GM19035 (cell line): ENCODE measurements at regions not wholly inside any gene's neighbourhood (a gene's known extent, or its start where the extent isn't known, plus 50 kb on each side); places are given as distances from the start of the nearest gene placed in this dataset.
A peak's percentile ranks its signal among the peaks of the same experiment; 100 is the strongest.
"Not testable (repeated sequence)": the region's sequence is repeated elsewhere in the genome, so short reads cannot be mapped to it uniquely, and the experiment has no call there.

Experiments used
- ATAC-seq: cut with Tn5 transposase; IDR thresholded peaks from one replicate; pipeline ENCODE4 v1.9.1; 2021; ENCODE audit not compliant: unreplicated experiment

- no peak for ATAC-seq
These were observed 72.3 kb upstream of the CD2AP start for GRCh38 chr6:47405273-47405672.

GRCh38 chr6:47407300-47408281 lies 70.0 kb upstream of the CD2AP start:
- no peak for ATAC-seq

GRCh38 chr6:47413752-47414422 lies 63.7 kb upstream of the CD2AP start:
- peak; percentile 79 for ATAC-seq

GRCh38 chr6:47414423-47415167 lies 63.0 kb upstream of the CD2AP start:
- peak; percentile 68 for ATAC-seq

GRCh38 chr6:47416396-47417345 lies 60.9 kb upstream of the CD2AP start:
- ATAC-seq: no peak

- no peak for ATAC-seq
These were observed 58.0 kb upstream of the CD2AP start for GRCh38 chr6:47419621-47420020.

- ATAC-seq: no peak
These were observed 56.9 kb upstream of the CD2AP start for GRCh38 chr6:47420394-47421371.

GRCh38 chr6:47423079-47423478 lies 54.5 kb upstream of the CD2AP start:
- no peak for ATAC-seq

- no peak for ATAC-seq
These were observed 53.2 kb upstream of the CD2AP start for GRCh38 chr6:47424436-47424836.

GRCh38 chr6:47425724-47426123 lies 51.9 kb upstream of the CD2AP start:
- ATAC-seq: not testable (repeated sequence)

- no peak for ATAC-seq
These were observed 50.9 kb upstream of the CD2AP start for GRCh38 chr6:47426524-47427302.

- no peak for ATAC-seq
These were observed 49.9 kb upstream of the CD2AP start for GRCh38 chr6:47427680-47428079.
